GM12878 (cell line): ENCODE measurements at regions not wholly inside any gene's neighbourhood (a gene's known extent, or its start where the extent isn't known, plus 50 kb on each side); places are given as distances from the start of the nearest gene placed in this dataset.

Experiments used
- ATAC-seq: fragments of 200-7000 bp; cut with Tn5 transposase; 3 replicates; pipeline ENCODE4 v1.9.1; 2020; ENCODE audit warnings: mild to moderate bottlenecking, moderate library complexity
- BruUV-seq: library from RNA; stranded (reverse); fragments of 400-500 nt; replicated peaks from 2 replicates; lab custom pipeline; 2021; lab: Mats Ljungman, UMichigan
- CTCF ChIA-PET: fragments of 300-600 bp; sonication (Branson Sonifier 250); formaldehyde crosslinking; extraction: SDS; loops from one replicate; lab custom pipeline; 2021; ENCODE audit warnings: inconsistent platforms; lab: Yijun Ruan, JAX
- POLR2A ChIA-PET: fragments of 350-600 bp; formaldehyde crosslinking; extraction: SDS; loops from one replicate; lab custom pipeline; 2021; ENCODE audit warnings: inconsistent platforms; lab: Charles Lee
- RAD21 ChIA-PET: fragments of 300-600 bp; sonication (Branson Sonifier 250); formaldehyde crosslinking; loops from one replicate; lab custom pipeline; 2023; ENCODE audit warnings: antibody characterized with exemption; ENCODE audit not compliant: unreplicated experiment; lab: Charles Lee
- SMC1A ChIA-PET: fragments of 300-600 bp; sonication (Branson Sonifier 250); formaldehyde crosslinking; loops from one replicate; lab custom pipeline; 2023; ENCODE audit not compliant: unreplicated experiment, uncharacterized antibody; lab: Charles Lee
- DNase-seq: peaks from one replicate; pipeline ENCODE4 v3.0.0-alpha.2; 2011; ENCODE audit warnings: low read depth, low spot score
- FAIRE-seq: peaks from 3 replicates; lab custom pipeline; 2011; peaks lifted over from hg19 to GRCh38; lab: Jason Lieb, UNC
- H2AFZ ChIP-seq: 2 replicates; pipeline ENCODE4 v1.6.0; 2011; ENCODE audit warnings: low read depth, low read length, control low read depth; ENCODE audit not compliant: control insufficient read depth
- H3K27ac ChIP-seq: 2 replicates; pipeline ENCODE4 v1.5.1; 2011; ENCODE audit warnings: control low read depth; ENCODE audit not compliant: control insufficient read depth, insufficient read depth
- H3K27me3 ChIP-seq, 2 experiments: replicated peaks in 1 of 2; 2 replicates each; pipeline versions ENCODE4 v1.6.0 to v1.6.1; 2011; ENCODE audit warnings: low read length in 1 of 2; ENCODE audit not compliant: control insufficient read depth in 2 of 2, insufficient read depth in 2 of 2
- H3K36me3 ChIP-seq, 2 experiments: 2 replicates each; pipeline ENCODE4 v1.5.1; 2011; ENCODE audit warnings: low read length in 1 of 2; ENCODE audit not compliant: control insufficient read depth in 2 of 2, insufficient read depth in 2 of 2
- H3K4me1 ChIP-seq: 2 replicates; pipeline ENCODE4 v1.6.1; 2011; ENCODE audit warnings: mild to moderate bottlenecking, low read length, moderate library complexity, mixed read lengths; ENCODE audit not compliant: control insufficient read depth, insufficient read depth
- H3K4me2 ChIP-seq: 2 replicates; pipeline ENCODE4 v1.6.0; 2011; ENCODE audit warnings: control low read depth; ENCODE audit not compliant: control insufficient read depth, insufficient read depth
- H3K4me3 ChIP-seq: fragments of 200-600 bp; sonication (generic); 2 replicates; pipeline ENCODE4 v1.5.1; 2016
- H3K79me2 ChIP-seq: 2 replicates; pipeline ENCODE4 v1.6.0; 2011; ENCODE audit warnings: low read length; ENCODE audit not compliant: control insufficient read depth, insufficient read depth
- H3K9ac ChIP-seq: 2 replicates; pipeline ENCODE4 v1.8.0; 2011; ENCODE audit warnings: low read length, control low read depth, mixed read lengths; ENCODE audit not compliant: control insufficient read depth, insufficient read depth
- H3K9me3 ChIP-seq: replicated peaks from 3 replicates; pipeline ENCODE4 v1.5.1; 2011; ENCODE audit warnings: mild to moderate bottlenecking, low read length; ENCODE audit not compliant: control insufficient read depth, insufficient read depth
- H4K20me1 ChIP-seq: 2 replicates; pipeline ENCODE4 v1.6.0; 2011; ENCODE audit not compliant: control insufficient read depth, insufficient read depth
- BRCA1 ChIP-seq: IDR thresholded peaks from 2 replicates; pipeline ENCODE4 v1.6.1; 2011; ENCODE audit warnings: low read depth, low read length, improper control_type of control experiment
- CHD1 ChIP-seq: IDR thresholded peaks from 2 replicates; pipeline ENCODE4 v1.6.1; 2012; ENCODE audit warnings: low read depth, low read length, improper control_type of control experiment
- E4F1 ChIP-seq: fragments of 450-650 bp; IDR thresholded peaks from 2 replicates; pipeline ENCODE4 v1.6.1; 2018; ENCODE audit warnings: borderline replicate concordance, mild to moderate bottlenecking; ENCODE audit not compliant: partially characterized antibody
- JUNB ChIP-seq: IDR thresholded peaks from 2 replicates; pipeline ENCODE4 v1.6.1; 2016; ENCODE audit warnings: antibody characterized with exemption, mild to moderate bottlenecking
- NBN ChIP-seq: fragments of 450-650 bp; IDR thresholded peaks from 2 replicates; pipeline ENCODE4 v1.6.1; 2016
- PAX5 ChIP-seq: IDR thresholded peaks from 2 replicates; pipeline ENCODE4 v1.6.1; 2011; ENCODE audit warnings: low read depth, low read length, borderline replicate concordance
- PAX8 ChIP-seq: fragments of 450-650 bp; IDR thresholded peaks from 2 replicates; pipeline ENCODE4 v1.6.1; 2017; ENCODE audit warnings: mild to moderate bottlenecking, moderate library complexity
- RELA ChIP-seq: fragments of 450-650 bp; IDR thresholded peaks from 2 replicates; pipeline ENCODE4 v1.8.0; 2014; ENCODE audit warnings: borderline replicate concordance; ENCODE audit not compliant: partially characterized antibody
- SIX5 ChIP-seq: IDR thresholded peaks from 2 replicates; pipeline ENCODE4 v1.6.1; 2011; ENCODE audit warnings: mild to moderate bottlenecking, low read depth, low read length, moderate library complexity; ENCODE audit not compliant: severe bottlenecking
- STAT1 ChIP-seq: fragments of 450-650 bp; conservative IDR thresholded peaks from 2 replicates; pipeline ENCODE4 v1.6.1; 2014; ENCODE audit warnings: antibody characterized with exemption, mild to moderate bottlenecking
- ZBTB40 ChIP-seq: fragments of 450-650 bp; IDR thresholded peaks from 2 replicates; pipeline ENCODE4 v1.6.1; 2016; ENCODE audit warnings: mild to moderate bottlenecking, moderate library complexity, borderline replicate concordance
- WGBS: methylation state at CpG from one replicate; pipeline ENCODE4 v1.1.6; 2016; ENCODE audit warnings: low lambda C conversion rate; ENCODE audit not compliant: insufficient replicate concordance, insufficient coverage; ENCODE audit errors: missing lambda C conversion rate; 5-methylcytosine and 5-hydroxymethylcytosine counted together
- in situ Hi-C: fragments of 300-500 bp; cut with MboI; formaldehyde crosslinking; loops from 9 replicates; pipeline ENCODE4 v1.14.3; 2018; ENCODE audit warnings: mixed read lengths
- intact Hi-C: fragments of 100-400 bp; cut with micrococcal nuclease; formaldehyde crosslinking; loops from one replicate; pipeline ENCODE4 v1.14.2; 2022; ENCODE audit not compliant: unreplicated experiment
- TF ChIP-seq, protein P1 (sequence below): fragments of 450-650 bp; IDR thresholded peaks from 2 replicates; pipeline ENCODE4 v1.6.1; 2017; ENCODE audit warnings: antibody characterized with exemption, mild to moderate bottlenecking, moderate library complexity

- TF ChIP-seq ZBTB40 (no peak), PAX8 (no peak), STAT1 (no peak), NBN (no peak)
Observed at GRCh38 chr14:98853063-98853729, 418.8 kb downstream of the BCL11B start (continued).

GRCh38 chr14:98855926-98856715 lies 415.9 kb downstream of the BCL11B start:
- no peak for FAIRE-seq
- RAD21 ChIA-PET: no interaction called here
- SMC1A ChIA-PET: no interaction called here
- no peaks in the 10 kb centered on the region; the same call in 2 of the 3 replicates for H3K9me3 ChIP-seq
- no peaks in the 10 kb centered on the region for H3K36me3 ChIP-seq
- CTCF ChIA-PET: no interaction called here
- POLR2A ChIA-PET: no interaction called here
- H2AFZ ChIP-seq: no peak overlapping the region
- 42% methylated on average over 13 of the region's 13 CpGs for WGBS
- in situ Hi-C loops: no loop called here
- no peaks in the 10 kb centered on the region for H3K27me3 ChIP-seq
- no peak overlapping the region for H3K4me2 ChIP-seq
- intact Hi-C loops: no loop called here
- H3K79me2 ChIP-seq: no peaks in the 10 kb centered on the region
- H4K20me1 ChIP-seq: no peaks in the 10 kb centered on the region
- ATAC-seq: no peak
- H3K4me3 ChIP-seq: no peak overlapping the region
- no peak overlapping the region for H3K9ac ChIP-seq
- H3K27ac ChIP-seq: no peak overlapping the region
- BruUV-seq: no TSS peak
- H3K4me1 ChIP-seq: no peaks in the 10 kb centered on the region
- DNase-seq: no peak
- no peak for TF ChIP-seq RELA
- no peak for TF ChIP-seq BRCA1
- no peak for TF ChIP-seq JUNB
- TF ChIP-seq CHD1: no peak
- TF ChIP-seq, protein P1, sequence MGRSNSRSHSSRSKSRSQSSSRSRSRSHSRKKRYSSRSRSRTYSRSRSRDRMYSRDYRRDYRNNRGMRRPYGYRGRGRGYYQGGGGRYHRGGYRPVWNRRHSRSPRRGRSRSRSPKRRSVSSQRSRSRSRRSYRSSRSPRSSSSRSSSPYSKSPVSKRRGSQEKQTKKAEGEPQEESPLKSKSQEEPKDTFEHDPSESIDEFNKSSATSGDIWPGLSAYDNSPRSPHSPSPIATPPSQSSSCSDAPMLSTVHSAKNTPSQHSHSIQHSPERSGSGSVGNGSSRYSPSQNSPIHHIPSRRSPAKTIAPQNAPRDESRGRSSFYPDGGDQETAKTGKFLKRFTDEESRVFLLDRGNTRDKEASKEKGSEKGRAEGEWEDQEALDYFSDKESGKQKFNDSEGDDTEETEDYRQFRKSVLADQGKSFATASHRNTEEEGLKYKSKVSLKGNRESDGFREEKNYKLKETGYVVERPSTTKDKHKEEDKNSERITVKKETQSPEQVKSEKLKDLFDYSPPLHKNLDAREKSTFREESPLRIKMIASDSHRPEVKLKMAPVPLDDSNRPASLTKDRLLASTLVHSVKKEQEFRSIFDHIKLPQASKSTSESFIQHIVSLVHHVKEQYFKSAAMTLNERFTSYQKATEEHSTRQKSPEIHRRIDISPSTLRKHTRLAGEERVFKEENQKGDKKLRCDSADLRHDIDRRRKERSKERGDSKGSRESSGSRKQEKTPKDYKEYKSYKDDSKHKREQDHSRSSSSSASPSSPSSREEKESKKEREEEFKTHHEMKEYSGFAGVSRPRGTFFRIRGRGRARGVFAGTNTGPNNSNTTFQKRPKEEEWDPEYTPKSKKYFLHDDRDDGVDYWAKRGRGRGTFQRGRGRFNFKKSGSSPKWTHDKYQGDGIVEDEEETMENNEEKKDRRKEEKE: no peak
- no peak for TF ChIP-seq SIX5
- TF ChIP-seq PAX5: no peak
- TF ChIP-seq E4F1: no peak
